CD14-positive monocyte (primary cell): ENCODE measurements at regions not wholly inside any gene's neighbourhood (a gene's known extent, or its start where the extent isn't known, plus 50 kb on each side); places are given as distances from the start of the nearest gene placed in this dataset.

Source experiments
- DNase-seq, 3 donors: peaks; one replicate each; pipeline ENCODE4 v3.0.0-alpha.2; 2011 to 2022
- H2AFZ ChIP-seq: 2 replicates; pipeline ENCODE4 v1.6.0; 2012; ENCODE audit warnings: mild to moderate bottlenecking, low read depth, low read length, inconsistent platforms; ENCODE audit not compliant: insufficient read depth, poor library complexity, severe bottlenecking
- H3K27ac ChIP-seq, 2 donors: 1 replicate in 1 of 2; 2 replicates in 1 of 2; pipeline ENCODE4 v1.5.1; 2012 to 2013; ENCODE audit warnings: low read length in 2 of 2, control low read depth in 1 of 2, inconsistent platforms in 1 of 2, low read depth in 1 of 2, mild to moderate bottlenecking in 1 of 2
- H3K27me3 ChIP-seq, 2 donors: one replicate each; pipeline versions ENCODE4 v1.6.0 to v1.6.1; 2011 to 2013; ENCODE audit warnings: low read length in 2 of 2; ENCODE audit not compliant: control insufficient read depth in 2 of 2, insufficient read depth in 2 of 2
- H3K36me3 ChIP-seq, 2 donors: replicated peaks in 1 of 2; 1 replicate in 1 of 2; 2 replicates in 1 of 2; pipeline versions ENCODE4 v1.5.1 to v1.6.1; 2012 to 2013; ENCODE audit warnings: low read length in 2 of 2, control low read depth in 1 of 2, inconsistent platforms in 1 of 2, mild to moderate bottlenecking in 1 of 2; ENCODE audit not compliant: insufficient read depth in 2 of 2, control insufficient read depth in 1 of 2
- H3K4me1 ChIP-seq, 2 donors: 1 replicate in 1 of 2; 2 replicates in 1 of 2; pipeline versions ENCODE4 v1.5.1 to v1.6.1; 2012 to 2013; ENCODE audit warnings: low read length in 2 of 2, control low read depth in 1 of 2, inconsistent platforms in 1 of 2, mild to moderate bottlenecking in 1 of 2, moderate library complexity in 1 of 2; ENCODE audit not compliant: insufficient read depth in 2 of 2, control insufficient read depth in 1 of 2
- H3K4me2 ChIP-seq: replicated peaks from 2 replicates; pipeline ENCODE3; 2012; ENCODE audit warnings: low read length, moderate library complexity, mild to moderate bottlenecking; ENCODE audit not compliant: poor library complexity, severe bottlenecking; ENCODE audit errors: extremely low read depth
- H3K4me3 ChIP-seq, 3 experiments: fragments of 200-600 bp in 1 of 3; sonication (generic) in 1 of 3; replicated peaks in 1 of 3; 1 replicate in 2 of 3; 2 replicates in 1 of 3; pipeline ENCODE4 v1.5.1; 2011 to 2013; ENCODE audit warnings: low read length in 3 of 3, mild to moderate bottlenecking in 3 of 3, control low read depth in 2 of 3, low read depth in 2 of 3, inconsistent platforms in 1 of 3, moderate library complexity in 1 of 3
- H3K79me2 ChIP-seq: 2 replicates; pipeline ENCODE4 v1.6.0; 2012; ENCODE audit warnings: mild to moderate bottlenecking, control low read depth, inconsistent platforms, low read length, moderate library complexity; ENCODE audit not compliant: insufficient read depth
- H3K9ac ChIP-seq: 2 replicates; pipeline ENCODE4 v1.6.0; 2017; ENCODE audit warnings: low read length, mild to moderate bottlenecking; ENCODE audit not compliant: insufficient read depth, poor library complexity, severe bottlenecking
- H3K9me3 ChIP-seq, 2 donors: replicated peaks in 1 of 2; 1 replicate in 1 of 2; 2 replicates in 1 of 2; pipeline versions ENCODE4 v1.5.1 to v1.6.1; 2012 to 2013; ENCODE audit warnings: low read length in 2 of 2, control low read depth in 1 of 2; ENCODE audit not compliant: control insufficient read depth in 1 of 2, insufficient read depth in 1 of 2
- H4K20me1 ChIP-seq: 2 replicates; pipeline ENCODE4 v1.6.0; 2012; ENCODE audit warnings: mild to moderate bottlenecking, low read length, control low read depth, moderate library complexity; ENCODE audit not compliant: insufficient read depth
- H3K27ac Mint-ChIP-seq, 7 donors: one replicate each; pipeline ENCODE4 v1.8.0; 2020; ENCODE audit warnings: mild to moderate bottlenecking in 7 of 7, mixed read lengths in 7 of 7, moderate library complexity in 6 of 7, inconsistent platforms in 2 of 7
- H3K27me3 Mint-ChIP-seq, 3 donors: one replicate each; pipeline ENCODE4 v1.8.0; 2021 to 2022; ENCODE audit warnings: low read depth in 3 of 3, mild to moderate bottlenecking in 3 of 3, mixed read lengths in 3 of 3, moderate library complexity in 3 of 3, inconsistent platforms in 1 of 3
- H3K36me3 Mint-ChIP-seq, 2 donors: one replicate each; pipeline ENCODE4 v1.8.0; 2020; ENCODE audit warnings: mixed read lengths in 2 of 2, inconsistent platforms in 1 of 2, mild to moderate bottlenecking in 1 of 2
- H3K4me1 Mint-ChIP-seq: one replicate; pipeline ENCODE4 v1.8.0; 2020; ENCODE audit warnings: mild to moderate bottlenecking, mixed read lengths
- H3K4me3 Mint-ChIP-seq, 2 donors: one replicate each; pipeline ENCODE4 v1.8.0; 2020; ENCODE audit warnings: mild to moderate bottlenecking in 2 of 2, mixed read lengths in 2 of 2, moderate library complexity in 1 of 2
- H3K9me3 Mint-ChIP-seq, 7 donors: one replicate each; pipeline ENCODE4 v1.8.0; 2020 to 2022; ENCODE audit warnings: mixed read lengths in 7 of 7, mild to moderate bottlenecking in 6 of 7, moderate library complexity in 6 of 7, inconsistent platforms in 2 of 7
- WGBS: methylation state at CpG from one replicate; pipeline ENCODE4 v1.1.5; 2013; ENCODE audit warnings: missing lambda C conversion rate; ENCODE audit not compliant: insufficient coverage; 5-methylcytosine and 5-hydroxymethylcytosine counted together
- intact Hi-C, 2 donors: fragments of 100-400 bp; cut with micrococcal nuclease; formaldehyde crosslinking; loops; one replicate each; pipeline versions ENCODE4 v1.15.0 to v1.15.1; 2023
- TF ChIP-seq, protein P1 (sequence below): fragments of 200-600 bp; IDR thresholded peaks from one replicate; pipeline ENCODE4 v1.8.0; 2022; ENCODE audit warnings: antibody characterized with exemption, mild to moderate bottlenecking

DNA sequence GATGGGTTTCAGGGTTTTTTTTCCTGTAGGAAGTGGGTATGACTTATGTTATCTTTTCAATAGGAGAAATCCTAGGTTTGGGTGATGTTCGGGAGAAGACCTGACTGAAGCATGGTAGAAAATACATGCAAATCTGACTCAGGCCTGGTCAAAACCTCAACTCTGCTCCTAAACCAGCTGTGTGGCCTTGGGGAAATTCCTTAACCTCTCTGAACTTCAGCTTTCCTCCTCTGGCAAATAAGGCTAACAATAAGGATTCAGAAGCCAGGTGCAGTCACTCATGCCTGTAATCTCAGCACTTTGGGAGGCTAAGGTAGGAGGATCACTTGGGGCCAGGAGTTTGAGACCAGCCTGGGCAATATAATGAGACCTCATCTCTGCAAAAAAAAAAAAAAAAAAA, 148.5 kb downstream of the PHETA1 start:
- H3K36me3 ChIP-seq, result no peaks in the 10 kb centered on the region
- Mint-ChIP-seq H3K36me3 (no peaks in the 10 kb centered on the region), H3K27ac (no peak overlapping the region), H3K9me3 (no peaks in the 10 kb centered on the region), H3K27me3 (peaks cover 4 to 6% (median 4%) of the 10 kb centered on the region in 3 donors), H3K4me3 (no peak overlapping the region), H3K4me1 (peaks cover 55% of the 10 kb centered on the region)
- H3K27ac ChIP-seq, result no peak overlapping the region
- H3K79me2 ChIP-seq, result no peaks in the 10 kb centered on the region
- H3K9me3 ChIP-seq, result no peaks in the 10 kb centered on the region
- intact Hi-C loops, result no loop called here
- H2AFZ ChIP-seq, result no peak overlapping the region
- H3K4me2 ChIP-seq, result no peak overlapping the region
- H3K27me3 ChIP-seq, result no peaks in the 10 kb centered on the region
- peaks cover 37 to 38% of the 10 kb centered on the region in 2 donors for H3K4me1 ChIP-seq
- no CpG with 5 or more reads among the region's 1 CpG for WGBS
- TF ChIP-seq, protein P1, sequence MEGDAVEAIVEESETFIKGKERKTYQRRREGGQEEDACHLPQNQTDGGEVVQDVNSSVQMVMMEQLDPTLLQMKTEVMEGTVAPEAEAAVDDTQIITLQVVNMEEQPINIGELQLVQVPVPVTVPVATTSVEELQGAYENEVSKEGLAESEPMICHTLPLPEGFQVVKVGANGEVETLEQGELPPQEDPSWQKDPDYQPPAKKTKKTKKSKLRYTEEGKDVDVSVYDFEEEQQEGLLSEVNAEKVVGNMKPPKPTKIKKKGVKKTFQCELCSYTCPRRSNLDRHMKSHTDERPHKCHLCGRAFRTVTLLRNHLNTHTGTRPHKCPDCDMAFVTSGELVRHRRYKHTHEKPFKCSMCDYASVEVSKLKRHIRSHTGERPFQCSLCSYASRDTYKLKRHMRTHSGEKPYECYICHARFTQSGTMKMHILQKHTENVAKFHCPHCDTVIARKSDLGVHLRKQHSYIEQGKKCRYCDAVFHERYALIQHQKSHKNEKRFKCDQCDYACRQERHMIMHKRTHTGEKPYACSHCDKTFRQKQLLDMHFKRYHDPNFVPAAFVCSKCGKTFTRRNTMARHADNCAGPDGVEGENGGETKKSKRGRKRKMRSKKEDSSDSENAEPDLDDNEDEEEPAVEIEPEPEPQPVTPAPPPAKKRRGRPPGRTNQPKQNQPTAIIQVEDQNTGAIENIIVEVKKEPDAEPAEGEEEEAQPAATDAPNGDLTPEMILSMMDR, result no peak
- H3K9ac ChIP-seq, result no peak overlapping the region
- no peaks in the 10 kb centered on the region for H4K20me1 ChIP-seq
- peak in 1 of 3 donors; percentile 26 for DNase-seq
- H3K4me3 ChIP-seq, result no peak overlapping the region

DNA sequence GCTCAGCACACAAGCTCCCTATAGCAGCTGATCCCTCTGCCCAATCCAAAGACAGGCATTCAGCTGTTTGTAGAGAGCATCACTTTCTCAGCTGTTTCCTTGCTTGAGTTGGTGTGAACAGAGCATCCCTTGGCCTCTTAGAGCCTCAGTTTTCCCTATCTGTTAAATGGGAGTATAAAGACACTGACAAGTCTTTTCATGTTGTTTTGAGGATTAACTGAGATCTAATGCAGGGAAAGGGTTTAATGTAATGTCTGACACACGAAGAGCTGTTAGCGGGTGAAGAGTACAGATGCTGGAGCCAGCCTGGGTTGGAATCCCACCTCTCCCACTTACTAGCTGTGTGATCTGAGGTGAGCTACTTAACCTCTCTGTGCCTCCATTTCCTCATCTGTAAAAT, 149.5 kb downstream of the PHETA1 start:
- no peaks in the 10 kb centered on the region for H4K20me1 ChIP-seq
- no peak overlapping the region for H3K27ac ChIP-seq
- H3K36me3 ChIP-seq, result no peaks in the 10 kb centered on the region
- H3K4me1 ChIP-seq, result peaks cover 30 to 31% of the 10 kb centered on the region in 2 donors
- TF ChIP-seq, protein P1, result no peak
- no peak overlapping the region for H2AFZ ChIP-seq
- Mint-ChIP-seq H3K4me1 (peaks cover 46% of the 10 kb centered on the region), H3K4me3 (no peak overlapping the region), H3K36me3 (no peaks in the 10 kb centered on the region), H3K27ac (no peak overlapping the region), H3K27me3 (peaks cover 3 to 10% (median 5%) of the 10 kb centered on the region in 3 donors), H3K9me3 (no peaks in the 10 kb centered on the region)
- H3K9me3 ChIP-seq, result no peaks in the 10 kb centered on the region
- no CpG with 5 or more reads among the region's 2 CpGs for WGBS
- H3K27me3 ChIP-seq, result no peaks in the 10 kb centered on the region
- no peak overlapping the region for H3K4me2 ChIP-seq
- DNase-seq, result no peak
- no peaks in the 10 kb centered on the region for H3K79me2 ChIP-seq
- H3K9ac ChIP-seq, result no peak overlapping the region
- intact Hi-C loops, result no loop called here
- H3K4me3 ChIP-seq, result no peak overlapping the region
